CD4-positive, alpha-beta T cell treated with Interleukin-6 at 100 ng/mL for 8 hours (primary cell): ENCODE measurements at regions not wholly inside any gene's neighbourhood (a gene's known extent, or its start where the extent isn't known, plus 50 kb on each side); places are given as distances from the start of the nearest gene placed in this dataset.
A peak's percentile ranks its signal among the peaks of the same experiment; 100 is the strongest.
"Not testable (repeated sequence)": the region's sequence is repeated elsewhere in the genome, so short reads cannot be mapped to it uniquely, and the experiment has no call there.

ENCODE experiments used
- DNase-seq: peaks from one replicate; pipeline ENCODE4 v3.0.0-alpha.2; 2020; ENCODE audit warnings: mixed read lengths, low spot score

DNA sequence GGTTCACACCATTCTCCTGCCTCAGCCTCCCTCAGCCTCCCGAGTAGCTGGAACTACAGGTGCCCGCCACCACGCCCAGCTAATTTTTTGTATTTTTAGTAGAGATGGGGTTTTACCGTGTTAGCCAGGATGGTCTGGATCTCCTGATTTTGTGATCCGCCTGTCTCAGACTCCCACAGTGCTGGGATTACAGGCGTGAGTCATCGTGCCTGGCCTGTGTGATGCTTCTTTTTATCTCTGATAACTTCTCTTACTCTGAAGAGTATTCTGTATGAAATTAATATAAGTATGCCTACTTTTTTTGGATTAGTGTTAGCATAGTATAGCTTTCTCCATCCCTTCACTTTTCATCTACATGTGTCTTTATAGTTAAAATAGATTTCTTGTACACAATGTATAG, 180.8 kb upstream of the GALNT15 start:
- not testable (repeated sequence) for DNase-seq

DNA sequence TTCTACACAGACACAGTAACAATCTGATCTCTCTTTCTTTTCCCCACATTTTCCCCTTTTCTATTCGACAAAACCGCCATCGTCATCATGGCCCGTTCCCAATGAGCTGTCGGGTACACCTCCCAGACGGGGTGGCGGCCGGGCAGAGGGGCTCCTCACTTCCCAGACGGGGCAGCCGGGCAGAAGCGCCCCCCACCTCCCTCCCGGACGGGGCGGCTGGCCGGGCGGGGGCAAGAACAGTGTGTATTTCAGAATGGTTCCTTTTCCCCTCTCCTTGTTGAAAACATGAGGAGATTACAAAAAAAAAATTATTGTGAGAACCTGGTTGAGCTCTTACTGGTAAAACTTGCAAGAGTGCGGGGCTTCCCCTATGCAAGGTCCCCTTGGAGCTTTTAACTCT, 178.0 kb upstream of the GALNT15 start:
- DNase-seq = not testable (repeated sequence)

DNA sequence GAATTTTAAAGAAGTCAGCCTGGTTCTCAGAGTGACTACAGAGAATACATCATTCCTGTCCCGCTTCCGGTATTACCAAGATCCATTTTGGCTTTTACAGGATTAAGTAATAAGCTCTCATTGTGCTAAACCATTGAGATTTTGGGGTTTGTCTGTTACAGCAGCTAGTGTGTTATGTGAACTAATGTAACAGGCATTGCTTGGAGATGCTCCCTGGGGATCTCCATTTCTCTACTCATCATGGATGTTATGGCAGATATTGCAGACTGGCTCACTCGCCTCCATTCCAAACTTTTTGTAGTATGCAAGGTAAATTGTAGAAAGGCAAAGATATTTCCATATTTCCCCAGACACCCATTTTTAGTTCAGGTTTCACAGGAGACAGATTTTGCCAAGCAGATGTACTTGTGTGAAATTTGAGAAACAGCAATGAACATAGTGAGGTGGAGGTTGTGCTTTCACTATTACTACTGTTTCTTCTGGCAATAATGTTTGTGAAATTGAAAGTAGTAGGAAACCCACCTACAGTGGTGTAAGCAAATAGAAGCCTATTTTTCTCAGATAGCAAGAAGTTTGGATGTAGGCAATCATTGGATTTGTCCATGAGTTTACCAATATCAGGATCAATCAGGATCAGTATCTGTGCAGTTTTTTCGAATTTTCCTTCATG, 177.1 kb upstream of the GALNT15 start:
- no peak for DNase-seq

GRCh38 chr3:15998911-15999310, 175.6 kb upstream of the GALNT15 start:
- DNase-seq = no peak

- DNase-seq = no peak
These were observed 169.7 kb upstream of the GALNT15 start for GRCh38 chr3:16004812-16005211.

GRCh38 chr3:16011376-16011775, 163.1 kb upstream of the GALNT15 start:
- DNase-seq = no peak

DNA sequence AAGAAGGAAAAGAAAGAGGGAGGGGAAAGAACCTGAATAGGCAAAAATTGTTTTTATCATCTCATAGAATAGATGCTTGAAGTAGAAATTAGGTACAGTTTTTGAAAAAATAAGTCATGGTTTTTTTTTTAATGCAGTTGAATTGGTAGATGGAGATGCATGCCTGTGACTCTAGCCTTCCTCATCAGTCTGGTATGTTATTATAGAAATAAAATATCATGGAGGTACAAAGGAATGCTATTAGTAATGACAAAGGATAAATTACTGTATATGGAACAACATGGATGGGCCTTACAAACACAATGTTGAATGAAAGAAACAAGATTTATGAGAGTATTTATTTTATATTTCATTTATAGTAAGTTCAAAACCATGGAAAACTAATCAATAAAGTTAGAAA, 162.4 kb upstream of the GALNT15 start:
- no peak for DNase-seq

DNA sequence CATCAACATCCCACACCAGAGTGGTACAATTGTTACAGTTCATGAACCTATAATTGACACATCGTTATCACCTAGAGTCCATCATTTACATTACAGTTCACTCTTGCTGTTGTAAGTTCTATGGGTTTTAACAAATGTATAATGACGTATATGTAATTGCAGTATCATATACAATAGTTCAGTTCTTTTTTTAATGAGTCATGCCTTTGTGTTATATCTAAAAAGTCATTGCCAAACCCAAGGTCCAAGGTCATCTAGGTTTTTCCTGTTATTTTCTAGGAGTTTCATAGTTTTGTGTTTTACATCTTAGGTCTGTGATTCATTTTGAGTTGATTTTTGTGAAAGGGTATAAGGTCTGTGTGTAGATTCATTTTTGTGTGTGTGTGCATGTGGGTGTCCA, 160.9 kb upstream of the GALNT15 start:
- DNase-seq = no peak

- DNase-seq = not testable (repeated sequence)
These were observed 152.7 kb upstream of the GALNT15 start for GRCh38 chr3:16021801-16022200.

GRCh38 chr3:16023881-16024280, 150.6 kb upstream of the GALNT15 start:
- DNase-seq = not testable (repeated sequence)

DNA sequence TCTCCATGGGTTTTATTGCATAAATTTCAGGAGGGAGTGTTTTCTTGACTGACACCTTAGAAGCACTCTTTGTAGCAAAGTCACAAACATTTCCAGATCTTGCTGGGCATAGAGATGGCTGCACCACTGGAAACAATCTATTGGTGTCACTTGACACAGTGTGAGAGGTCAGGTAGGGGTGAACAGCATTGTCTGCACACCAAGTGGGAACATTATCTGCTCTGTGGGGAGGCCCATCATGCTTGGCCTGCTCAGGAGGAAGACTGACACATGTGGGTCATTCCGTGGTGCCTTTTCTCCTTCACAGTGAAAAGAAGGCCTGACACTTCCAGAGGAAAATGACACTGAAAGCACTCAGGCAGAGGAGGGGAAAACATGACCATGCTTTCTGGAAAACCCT, 149.9 kb upstream of the GALNT15 start:
- no peak for DNase-seq

- DNase-seq = no peak
These were observed 147.7 kb upstream of the GALNT15 start for GRCh38 chr3:16026753-16027152.

- DNase-seq = no peak
These were observed 145.9 kb upstream of the GALNT15 start for GRCh38 chr3:16028604-16029003.

GRCh38 chr3:16030342-16030741, 144.1 kb upstream of the GALNT15 start:
- DNase-seq = no peak

DNA sequence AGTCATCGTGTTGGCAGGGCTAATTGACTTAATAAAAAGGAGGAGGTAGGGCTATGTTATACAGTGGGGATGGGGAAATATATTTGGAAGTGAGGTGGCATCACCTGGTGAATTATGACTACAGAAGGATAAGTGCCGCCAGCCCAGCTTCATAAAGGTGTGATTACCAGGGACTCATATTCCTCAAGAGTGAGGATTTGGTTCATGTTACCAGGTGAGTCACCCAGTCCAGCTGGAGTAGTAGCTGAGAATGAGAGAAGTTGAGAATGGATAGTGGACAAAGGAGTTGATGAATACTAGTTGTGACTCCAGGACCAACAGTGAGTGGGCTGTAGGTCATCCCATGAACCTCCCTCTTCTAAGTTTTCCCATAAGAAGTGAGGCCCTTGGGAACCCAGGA, 143.0 kb upstream of the GALNT15 start:
- DNase-seq = no peak

DNA sequence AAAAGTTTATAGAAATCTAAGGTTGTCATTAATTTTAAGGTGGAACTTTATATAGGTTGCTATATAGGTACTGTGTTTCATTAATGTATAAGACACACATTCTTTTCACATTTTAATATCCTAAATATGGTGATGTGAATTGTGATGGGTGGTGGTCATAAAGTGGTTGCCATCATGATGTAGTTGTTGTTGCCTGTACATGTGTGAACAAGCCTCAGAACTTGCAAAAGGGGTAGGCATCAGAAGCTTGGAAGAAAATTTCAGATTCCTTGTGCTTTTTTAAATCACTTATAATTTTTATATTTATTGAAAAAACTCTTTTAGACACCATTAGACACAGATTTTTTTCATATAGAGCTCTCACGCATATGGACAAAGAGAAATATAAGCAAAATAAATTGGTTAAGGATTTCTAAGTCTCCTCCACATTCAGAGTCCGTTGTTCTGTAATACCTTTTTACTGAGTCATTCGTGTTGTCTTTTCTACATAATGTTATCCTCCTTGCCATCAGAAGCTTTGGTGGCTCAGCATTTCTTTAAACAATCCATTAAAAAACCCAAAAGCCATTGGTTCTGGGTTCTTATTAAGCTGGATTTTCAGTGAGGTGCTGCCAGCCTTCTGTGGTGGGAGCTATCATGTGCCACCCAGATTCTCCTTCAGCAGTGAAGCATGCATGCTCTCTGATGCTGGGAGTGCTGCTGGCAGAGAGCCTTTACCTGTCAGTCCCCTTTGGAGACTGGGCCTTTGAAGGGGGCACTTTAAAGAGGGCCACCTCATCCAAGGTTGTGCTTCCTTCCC, 140.4 kb upstream of the GALNT15 start:
- DNase-seq = no peak

DNA sequence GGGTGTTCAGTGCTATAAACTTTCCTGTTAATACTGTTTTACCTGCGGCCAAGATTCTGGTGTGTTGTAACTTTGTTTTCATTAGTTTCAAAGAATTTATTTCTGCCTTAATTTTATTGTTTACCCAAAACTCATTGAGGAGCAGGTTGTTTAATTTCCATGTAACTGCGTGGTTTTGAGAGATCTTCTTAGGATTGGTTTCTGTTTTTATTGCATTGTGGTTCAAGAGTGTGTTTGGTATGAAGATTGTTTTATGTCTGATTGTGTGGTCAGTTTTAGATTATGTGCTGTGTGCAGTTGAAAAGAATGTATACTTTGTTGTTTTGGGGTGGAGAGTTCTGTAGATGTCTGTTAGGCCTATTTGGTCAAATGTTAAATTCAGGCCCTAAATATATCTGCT, 133.5 kb upstream of the GALNT15 start:
- no peak for DNase-seq

DNA sequence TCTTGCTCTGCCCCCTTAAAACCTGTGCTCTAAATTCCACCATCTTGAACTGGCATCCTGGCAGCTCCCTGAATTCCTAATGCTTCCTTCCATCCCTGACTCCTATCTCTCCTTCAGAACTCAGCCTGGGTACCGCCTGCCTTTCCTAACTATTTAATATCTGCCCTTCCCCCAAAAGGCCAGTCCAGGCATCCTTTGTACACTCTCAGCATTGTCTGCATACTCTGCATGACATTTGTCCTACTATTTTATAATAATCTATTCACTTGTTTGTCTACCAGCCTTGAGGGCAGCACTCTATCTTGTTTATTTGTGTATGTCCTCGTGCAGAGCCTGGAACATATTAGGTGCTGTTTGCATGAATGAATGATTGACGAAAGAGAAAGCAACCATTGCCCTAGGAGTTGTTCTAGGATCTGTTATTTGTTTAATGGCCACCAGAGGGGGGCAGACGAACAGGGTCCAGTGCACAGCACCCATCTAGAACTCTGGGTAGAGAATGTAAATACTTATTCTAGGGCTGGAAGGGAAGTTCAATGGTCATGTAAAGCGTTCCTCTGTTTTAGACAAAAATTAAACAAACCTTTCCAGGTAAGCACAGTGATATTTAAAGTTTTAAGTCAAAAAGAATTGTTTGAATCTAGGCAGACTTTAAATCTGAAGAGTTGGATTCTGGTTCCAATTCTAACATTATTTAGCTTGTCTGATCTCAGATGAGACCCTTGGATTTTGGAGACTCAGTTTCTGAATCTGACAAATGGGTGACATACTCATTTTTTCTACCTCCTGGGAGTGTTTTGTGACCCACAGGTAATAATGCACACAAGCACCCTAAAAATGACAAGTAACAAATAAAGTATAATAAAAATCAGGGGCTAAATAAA, 125.8 kb upstream of the GALNT15 start:
- peak; percentile 49 for DNase-seq

DNA sequence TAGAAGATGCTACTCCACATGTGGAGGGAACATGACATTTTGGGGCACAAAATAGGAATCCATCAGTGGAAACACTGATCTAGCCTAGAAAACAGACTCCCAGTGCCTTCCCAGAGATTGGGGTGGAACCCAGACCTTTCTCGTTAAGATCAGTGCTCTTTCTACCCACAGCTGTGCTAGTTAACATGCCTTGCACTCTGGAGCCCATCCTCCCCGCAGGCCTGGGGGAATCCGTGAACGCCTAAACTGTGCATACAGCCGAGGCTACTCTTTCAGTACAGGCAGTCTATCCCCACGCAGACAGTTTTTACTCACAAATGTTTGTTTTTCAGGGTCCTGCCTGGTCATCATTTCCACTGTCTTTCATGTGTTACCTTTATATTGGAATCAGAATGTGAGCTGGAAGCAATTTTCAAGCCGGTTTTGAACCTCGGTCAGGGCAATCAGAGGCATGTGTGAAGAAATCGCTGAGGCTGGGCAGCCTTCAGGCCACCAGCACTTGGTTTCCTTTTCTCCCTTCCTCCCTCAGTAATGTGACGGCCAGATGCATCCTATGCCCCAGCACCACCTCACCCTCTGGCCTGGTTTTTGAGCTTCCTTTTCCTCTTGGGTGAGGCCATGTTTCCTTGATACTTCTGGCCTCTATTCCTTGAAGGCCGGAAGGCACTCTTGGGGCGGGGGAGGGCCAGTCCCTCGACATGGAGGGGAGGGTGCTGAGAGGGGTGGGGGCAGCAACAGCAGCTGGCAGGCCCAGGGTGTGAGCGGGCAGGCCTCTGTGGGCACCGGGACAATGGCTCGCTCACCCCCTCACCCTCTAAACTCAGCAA, 123.6 kb upstream of the GALNT15 start:
- no peak for DNase-seq

- no peak for DNase-seq
These were observed 122.8 kb upstream of the GALNT15 start for GRCh38 chr3:16051691-16052090.

- no peak for DNase-seq
These were observed 121.5 kb upstream of the GALNT15 start for GRCh38 chr3:16052964-16053363.

- no peak for DNase-seq
These were observed 120.7 kb upstream of the GALNT15 start for GRCh38 chr3:16053794-16054193.
